GM12874 (cell line): ENCODE measurements at regions not wholly inside any gene's neighbourhood (a gene's known extent, or its start where the extent isn't known, plus 50 kb on each side); places are given as distances from the start of the nearest gene placed in this dataset.

Source experiments
- CTCF ChIP-seq: IDR thresholded peaks from 2 replicates; pipeline ENCODE4 v1.5.1; 2011; ENCODE audit warnings: low read depth, mild to moderate bottlenecking, control low read depth, low read length, moderate library complexity; ENCODE audit not compliant: insufficient read depth

GRCh38 chrX:145687146-145687545 is 130.5 kb upstream of the SLITRK2 start:
- no peak for TF ChIP-seq CTCF

DNA sequence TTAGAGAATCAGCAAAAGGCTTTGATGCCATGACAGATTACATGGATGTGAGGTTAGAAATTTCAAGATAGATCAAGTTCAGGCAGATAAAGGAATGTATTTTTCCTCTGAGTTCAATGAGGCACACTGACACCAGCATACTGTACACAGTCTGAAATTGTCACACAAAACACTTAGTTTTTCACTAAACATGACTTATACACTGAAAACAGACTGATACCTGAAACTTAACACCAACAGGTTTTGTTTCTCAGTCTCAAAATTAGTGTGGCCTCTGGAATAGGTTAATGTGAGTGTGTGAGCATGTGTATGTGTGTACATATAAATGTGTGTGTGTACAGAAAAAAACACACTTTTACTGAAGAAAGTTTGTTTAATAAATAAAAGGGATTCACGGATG is 129.9 kb upstream of the SLITRK2 start:
- no peak for TF ChIP-seq CTCF

DNA sequence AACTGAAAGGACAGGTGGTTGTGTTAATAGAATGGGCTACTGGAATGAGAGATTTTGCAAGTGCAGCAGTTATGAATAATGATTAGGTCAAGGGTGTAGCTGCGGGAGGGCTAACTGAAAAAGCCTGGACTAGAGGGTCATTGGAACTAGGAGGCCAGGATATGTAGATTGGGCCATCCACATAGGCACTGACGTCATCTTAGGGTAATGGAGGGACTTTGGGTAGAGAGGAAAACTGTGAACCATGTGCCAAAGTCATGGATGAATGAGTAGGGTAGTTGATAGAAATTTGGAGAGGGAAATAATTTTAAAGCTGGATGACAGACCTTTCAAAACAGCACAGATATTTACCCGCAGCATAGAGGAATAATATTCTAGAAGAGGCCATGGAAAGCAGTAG is 123.6 kb upstream of the SLITRK2 start:
- no peak for TF ChIP-seq CTCF

DNA sequence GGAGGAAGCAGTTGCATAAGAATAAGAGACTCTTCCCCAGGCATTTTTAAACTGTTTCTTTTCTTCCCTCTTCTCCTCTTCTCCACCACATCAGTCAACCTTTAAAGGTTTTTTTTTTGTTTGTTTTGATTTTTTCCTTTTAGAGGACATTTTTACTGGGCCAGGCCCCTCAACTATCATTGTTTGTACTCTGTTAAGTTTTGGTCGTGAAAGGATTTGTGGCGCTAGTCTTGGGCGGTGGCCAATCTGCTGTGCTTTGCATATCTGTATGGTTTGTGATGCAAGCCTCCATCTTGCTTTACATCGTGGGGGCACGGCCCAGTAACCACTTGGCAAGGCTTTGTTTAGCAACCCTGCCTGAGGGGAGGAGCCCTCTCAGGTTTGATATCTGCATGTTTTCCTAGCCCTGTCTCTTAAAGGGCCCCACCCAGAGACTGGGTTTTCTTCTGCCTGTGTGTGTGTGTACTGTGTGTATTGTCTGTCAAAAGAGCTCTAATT is 101.9 kb upstream of the SLITRK2 start:
- no peak for TF ChIP-seq CTCF

DNA sequence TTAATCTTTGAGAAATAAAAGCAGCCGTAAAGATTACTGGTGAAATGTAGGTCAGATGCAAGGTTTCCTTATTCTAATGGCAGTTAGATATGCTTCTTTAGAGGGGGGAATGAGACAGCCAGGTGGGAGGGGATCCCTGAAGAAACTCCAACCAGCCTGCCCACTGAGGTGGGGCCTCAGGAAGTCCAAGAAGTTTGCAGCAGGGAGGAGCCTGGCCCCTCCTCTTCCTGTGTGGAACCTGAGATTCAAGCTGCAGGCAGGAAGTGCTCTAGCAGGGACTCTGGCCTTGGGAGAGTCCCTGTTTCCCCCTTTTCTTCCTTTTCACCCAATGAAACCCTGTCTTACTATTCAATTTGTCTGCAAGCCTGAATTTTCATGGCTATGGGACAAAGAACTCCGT is 101.4 kb upstream of the SLITRK2 start:
- no peak for TF ChIP-seq CTCF

DNA sequence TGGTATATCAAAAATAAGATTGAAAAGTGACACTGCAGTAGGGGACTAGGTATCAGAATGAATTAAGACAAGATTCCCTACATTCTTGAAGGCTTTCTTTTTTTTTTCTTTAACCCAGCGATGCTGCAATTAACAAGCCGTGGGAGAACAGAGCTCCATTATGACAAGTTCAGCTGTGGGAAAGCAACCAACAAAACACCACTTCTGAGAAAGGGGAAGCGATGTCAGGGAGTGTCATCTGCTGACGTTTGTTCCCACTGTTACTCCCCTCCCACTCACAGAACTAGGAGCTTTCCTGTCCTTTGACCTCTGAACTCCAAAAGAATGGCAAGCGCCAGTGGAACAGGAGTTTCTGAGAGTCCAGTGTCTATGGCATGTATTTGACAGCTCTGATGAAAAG is 90.2 kb upstream of the SLITRK2 start:
- no peak for TF ChIP-seq CTCF

- no peak for TF ChIP-seq CTCF
These were observed 88.0 kb upstream of the SLITRK2 start for GRCh38 chrX:145729635-145730034.

DNA sequence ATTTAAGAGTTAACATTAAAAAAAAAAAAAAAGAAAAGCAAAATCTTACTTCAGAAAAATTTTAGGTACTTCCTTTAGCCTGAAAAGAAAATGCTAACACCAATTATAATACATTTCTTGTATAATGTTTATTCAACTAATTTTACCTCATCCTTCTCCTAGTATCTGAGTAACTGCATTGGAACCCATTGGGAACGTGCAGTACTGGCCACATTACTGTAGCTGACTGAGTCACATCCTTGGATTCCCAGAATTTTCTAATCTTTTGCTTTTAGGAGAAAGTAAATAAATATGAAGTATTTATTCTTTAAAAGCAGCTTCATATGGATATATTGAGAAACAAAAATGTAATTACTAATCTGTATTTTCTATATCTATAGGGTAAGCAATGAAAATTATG is 82.6 kb upstream of the SLITRK2 start:
- no peak for TF ChIP-seq CTCF
